Gastrocnemius medialis (tissue), 4 donors: ENCODE measurements at regions not wholly inside any gene's neighbourhood (a gene's known extent, or its start where the extent isn't known, plus 50 kb on each side); places are given as distances from the start of the nearest gene placed in this dataset.

Experiments used
- ATAC-seq, 2 donors: fragments of 150-250 bp; one replicate each; pipeline ENCODE4 v1.9.1; 2016
- DNase-seq, 2 donors: peaks; one replicate each; pipeline ENCODE4 v3.0.0-alpha.2; 2019
- H3K27ac ChIP-seq, 4 donors: fragments of 200-600 bp; sonication (generic); 1 replicate in 1 of 4; 2 replicates in 3 of 4; pipeline ENCODE4 v1.5.1; 2016 to 2018; ENCODE audit warnings: mild to moderate bottlenecking in 2 of 4, moderate library complexity in 1 of 4
- H3K27me3 ChIP-seq, 3 donors: fragments of 200-600 bp; sonication (generic) in 2 of 3; 1 replicate in 1 of 3; 2 replicates in 2 of 3; pipeline versions ENCODE4 v1.5.1 to v1.6.0; 2016 to 2019; ENCODE audit warnings: mild to moderate bottlenecking in 1 of 3, moderate library complexity in 1 of 3
- H3K36me3 ChIP-seq, 2 donors: fragments of 200-600 bp; sonication (generic) in 1 of 2; one replicate each; pipeline ENCODE4 v1.5.1; 2017 to 2018
- H3K4me1 ChIP-seq, 2 donors: fragments of 200-600 bp; sonication (generic) in 1 of 2; one replicate each; pipeline ENCODE4 v1.5.1; 2016 to 2017; ENCODE audit warnings: mild to moderate bottlenecking in 2 of 2
- H3K4me3 ChIP-seq, 4 donors: fragments of 200-600 bp; sonication (generic) in 3 of 4; 1 replicate in 1 of 4; 2 replicates in 3 of 4; pipeline ENCODE4 v1.5.1; 2016 to 2019; ENCODE audit warnings: mild to moderate bottlenecking in 2 of 4
- H3K9me3 ChIP-seq, 3 donors: fragments of 200-600 bp; sonication (generic) in 2 of 3; 1 replicate in 1 of 3; 2 replicates in 2 of 3; pipeline ENCODE4 v1.5.1; 2016 to 2019
- POLR2A ChIP-seq, 2 donors: fragments of 450-650 bp; IDR thresholded peaks; one replicate each; pipeline ENCODE4 v1.6.1; 2017; ENCODE audit warnings: antibody characterized with exemption in 2 of 2, mild to moderate bottlenecking in 2 of 2, moderate library complexity in 2 of 2
- in situ Hi-C, 4 donors: fragments of 200-750 bp; cut with MboI; loops; one replicate each; pipeline versions ENCODE4 v1.15.0 to v1.8.0; 2017; ENCODE audit warnings: low sequenced_read_pairs in 4 of 4
- intact Hi-C: fragments of 100-400 bp; cut with DNase I; formaldehyde crosslinking; loops from one replicate; pipeline ENCODE4 v1.15.1; 2023; ENCODE audit warnings: low total_unique reads
- TF ChIP-seq, protein P1 (sequence below), 5 experiments: fragments of 450-650 bp in 3 of 5; fragments of 200-600 bp in 2 of 5; sonication (generic) in 2 of 5; IDR thresholded peaks in 4 of 5; conservative IDR thresholded peaks in 1 of 5; 1 replicate in 4 of 5; 2 replicates in 1 of 5; pipeline ENCODE4 v1.5.1; 2016 to 2019; ENCODE audit warnings: antibody characterized with exemption in 5 of 5, mild to moderate bottlenecking in 3 of 5, moderate library complexity in 3 of 5

DNA sequence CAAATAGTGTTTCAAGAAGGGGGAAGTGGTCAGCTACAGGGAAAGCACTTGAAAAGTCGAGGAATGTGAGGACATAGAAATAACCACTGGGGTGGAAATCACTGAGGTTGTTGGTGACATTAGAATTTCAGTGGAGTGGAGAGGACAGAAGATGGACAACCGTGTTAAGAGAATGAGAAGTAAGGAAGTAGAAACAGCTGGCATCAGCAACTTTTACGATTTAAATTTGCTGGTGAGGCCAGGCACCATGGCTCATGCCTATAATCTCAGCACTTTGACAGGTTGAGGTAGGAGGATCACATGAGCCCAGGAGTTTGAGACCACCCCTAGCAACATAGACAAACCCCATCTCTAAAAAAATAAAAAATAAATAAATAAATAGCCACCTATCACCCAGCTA is 83.2 kb upstream of the PSMD7 start:
- TF ChIP-seq POLR2A (IDR thresholded peaks at IDR 0.05), result no peak
- TF ChIP-seq, protein P1, sequence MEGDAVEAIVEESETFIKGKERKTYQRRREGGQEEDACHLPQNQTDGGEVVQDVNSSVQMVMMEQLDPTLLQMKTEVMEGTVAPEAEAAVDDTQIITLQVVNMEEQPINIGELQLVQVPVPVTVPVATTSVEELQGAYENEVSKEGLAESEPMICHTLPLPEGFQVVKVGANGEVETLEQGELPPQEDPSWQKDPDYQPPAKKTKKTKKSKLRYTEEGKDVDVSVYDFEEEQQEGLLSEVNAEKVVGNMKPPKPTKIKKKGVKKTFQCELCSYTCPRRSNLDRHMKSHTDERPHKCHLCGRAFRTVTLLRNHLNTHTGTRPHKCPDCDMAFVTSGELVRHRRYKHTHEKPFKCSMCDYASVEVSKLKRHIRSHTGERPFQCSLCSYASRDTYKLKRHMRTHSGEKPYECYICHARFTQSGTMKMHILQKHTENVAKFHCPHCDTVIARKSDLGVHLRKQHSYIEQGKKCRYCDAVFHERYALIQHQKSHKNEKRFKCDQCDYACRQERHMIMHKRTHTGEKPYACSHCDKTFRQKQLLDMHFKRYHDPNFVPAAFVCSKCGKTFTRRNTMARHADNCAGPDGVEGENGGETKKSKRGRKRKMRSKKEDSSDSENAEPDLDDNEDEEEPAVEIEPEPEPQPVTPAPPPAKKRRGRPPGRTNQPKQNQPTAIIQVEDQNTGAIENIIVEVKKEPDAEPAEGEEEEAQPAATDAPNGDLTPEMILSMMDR (IDR thresholded peaks at IDR 0.05 in 4 of 5, conservative IDR thresholded peaks at IDR 0.05 in 1 of 5), result no peak
- in situ Hi-C loops, result no loop called here
- intact Hi-C loops, result no loop called here
- no peak overlapping the region for H3K27ac ChIP-seq
- ATAC-seq (no peak), DNase-seq (no peak)
- no peaks in the 10 kb centered on the region for H3K4me1 ChIP-seq
- H3K36me3 ChIP-seq, result no peaks in the 10 kb centered on the region
- H3K27me3 ChIP-seq, result no peaks in the 10 kb centered on the region
- no peak overlapping the region for H3K4me3 ChIP-seq
- no peaks in the 10 kb centered on the region for H3K9me3 ChIP-seq

DNA sequence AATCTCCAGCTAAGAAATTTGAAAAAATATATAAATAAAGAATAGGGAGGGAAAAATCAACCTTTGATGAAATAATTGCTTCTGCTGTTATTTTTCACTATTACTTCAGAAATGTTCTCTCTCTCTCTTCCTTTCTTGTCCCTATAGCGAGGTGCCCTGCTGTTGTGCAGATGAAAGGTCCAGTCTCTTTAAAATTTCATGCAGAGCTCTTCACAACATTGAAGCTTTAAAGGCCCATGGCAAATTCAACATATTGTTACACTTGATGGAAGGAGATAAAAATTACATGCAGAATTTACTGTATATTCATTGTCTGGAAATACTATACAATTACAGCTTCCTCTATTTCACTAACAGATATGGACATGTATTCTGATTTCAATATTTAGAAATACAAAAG is 86.4 kb upstream of the PSMD7 start:
- intact Hi-C loops, result no loop called here
- Histone ChIP-seq H3K4me3 (no peak overlapping the region), H3K9me3 (no peaks in the 10 kb centered on the region), H3K27me3 (no peaks in the 10 kb centered on the region), H3K27ac (no peak overlapping the region), H3K36me3 (no peaks in the 10 kb centered on the region), H3K4me1 (no peaks in the 10 kb centered on the region)
- TF ChIP-seq, protein P1 (IDR thresholded peaks at IDR 0.05 in 4 of 5, conservative IDR thresholded peaks at IDR 0.05 in 1 of 5), result no peak
- no peak for TF ChIP-seq POLR2A (IDR thresholded peaks at IDR 0.05)
- in situ Hi-C loops, result no loop called here
- no peak for DNase-seq
- ATAC-seq, result no peak

DNA sequence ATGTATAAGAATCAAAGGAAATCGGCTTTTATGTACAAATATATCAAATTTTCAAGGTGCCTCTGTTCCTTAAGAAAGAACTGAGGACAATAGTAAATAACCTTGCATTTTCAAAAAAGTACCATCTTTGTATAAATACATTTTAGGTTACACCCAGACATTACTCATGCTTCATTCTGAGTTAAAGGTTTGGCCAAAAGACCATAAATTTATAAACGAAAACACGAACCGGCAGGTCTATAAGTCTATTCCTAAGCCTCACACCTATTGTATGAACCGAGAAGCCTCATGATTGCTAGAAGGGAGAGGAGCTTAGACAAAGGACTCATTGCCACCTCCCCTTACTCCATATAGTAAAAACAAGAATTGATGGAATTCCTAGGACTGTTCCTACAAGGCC is 94.6 kb upstream of the PSMD7 start:
- in situ Hi-C loops (no loop called here), intact Hi-C loops (no loop called here)
- Histone ChIP-seq H3K9me3 (no peaks in the 10 kb centered on the region), H3K4me1 (no peaks in the 10 kb centered on the region), H3K27me3 (no peaks in the 10 kb centered on the region), H3K27ac (no peak overlapping the region), H3K4me3 (no peak overlapping the region), H3K36me3 (no peaks in the 10 kb centered on the region)
- ATAC-seq, result no peak
- DNase-seq, result no peak
- no peak for TF ChIP-seq POLR2A (IDR thresholded peaks at IDR 0.05)
- TF ChIP-seq, protein P1 (IDR thresholded peaks at IDR 0.05 in 4 of 5, conservative IDR thresholded peaks at IDR 0.05 in 1 of 5), result no peak

DNA sequence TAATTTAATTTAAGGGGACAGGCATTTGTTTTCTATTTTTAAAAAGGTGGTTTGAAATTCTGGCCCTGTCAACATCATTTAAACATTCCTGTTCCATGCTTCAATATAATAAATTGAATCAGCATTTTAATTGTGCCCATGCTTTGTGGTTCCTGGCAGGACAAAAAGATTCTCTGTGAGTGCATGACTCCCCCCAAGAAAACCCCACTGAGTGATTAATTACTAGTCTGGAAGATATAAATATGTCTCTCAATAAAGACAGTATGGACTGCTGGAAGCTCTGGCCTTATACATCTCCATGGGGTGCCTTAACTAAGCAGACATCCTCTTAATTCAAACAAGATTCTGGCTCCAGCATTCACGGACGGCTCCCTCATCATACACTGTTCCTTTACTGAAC is 95.0 kb upstream of the PSMD7 start:
- intact Hi-C loops (no loop called here), in situ Hi-C loops (no loop called here)
- no peak overlapping the region for H3K4me3 ChIP-seq
- ATAC-seq (no peak), DNase-seq (no peak)
- no peak overlapping the region for H3K27ac ChIP-seq
- H3K4me1 ChIP-seq, result no peaks in the 10 kb centered on the region
- H3K36me3 ChIP-seq, result no peaks in the 10 kb centered on the region
- H3K27me3 ChIP-seq, result no peaks in the 10 kb centered on the region
- TF ChIP-seq POLR2A (IDR thresholded peaks at IDR 0.05), result no peak
- TF ChIP-seq, protein P1 (IDR thresholded peaks at IDR 0.05 in 4 of 5, conservative IDR thresholded peaks at IDR 0.05 in 1 of 5), result no peak
- no peaks in the 10 kb centered on the region for H3K9me3 ChIP-seq

DNA sequence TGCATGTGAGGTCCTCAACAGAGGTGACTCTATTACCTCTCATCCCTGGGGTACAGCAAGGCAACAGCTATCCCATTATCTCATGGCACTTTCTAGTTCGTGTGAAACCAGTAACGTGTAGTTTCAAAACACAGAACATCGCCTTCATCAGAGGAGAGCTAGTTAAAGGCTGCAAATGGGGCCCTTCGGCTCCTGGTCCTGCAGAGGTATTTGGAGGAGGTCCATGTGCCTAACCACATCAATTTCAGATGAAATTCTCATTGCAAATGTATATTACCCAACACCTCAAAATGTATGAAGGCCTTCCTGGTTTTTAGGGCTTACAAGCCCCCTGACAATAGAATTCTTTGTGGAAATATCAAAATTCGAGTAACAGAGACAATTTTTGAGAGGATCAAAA is 95.7 kb upstream of the PSMD7 start:
- Histone ChIP-seq H3K27me3 (no peaks in the 10 kb centered on the region), H3K27ac (no peak overlapping the region), H3K4me1 (no peaks in the 10 kb centered on the region), H3K9me3 (no peaks in the 10 kb centered on the region), H3K36me3 (no peaks in the 10 kb centered on the region), H3K4me3 (no peak overlapping the region)
- TF ChIP-seq POLR2A (IDR thresholded peaks at IDR 0.05), result no peak
- TF ChIP-seq, protein P1 (IDR thresholded peaks at IDR 0.05 in 4 of 5, conservative IDR thresholded peaks at IDR 0.05 in 1 of 5), result no peak
- DNase-seq (no peak), ATAC-seq (no peak)
- intact Hi-C loops (no loop called here), in situ Hi-C loops (no loop called here)
